ENCODE measurements at regions not wholly inside any gene's neighbourhood (a gene's known extent, or its start where the extent isn't known, plus 50 kb on each side); places are given as distances from the start of the nearest gene placed in this dataset.

- TF ChIP-seq TAF1 (IDR thresholded peaks at IDR 0.05; ENCODE audit: low read depth, low read length) (no peak), POLR2AphosphoS5 (IDR thresholded peaks at IDR 0.05; ENCODE audit: low read depth, low read length) (no peak), POLR2A (IDR thresholded peaks at IDR 0.05; ENCODE audit: low read depth, low read length) (no peak)
These were observed 169.8 kb downstream of the SUCLA2 start for GRCh38 chr13:47831265-47831664.
